HG03280 (cell line): ENCODE measurements at regions not wholly inside any gene's neighbourhood (a gene's known extent, or its start where the extent isn't known, plus 50 kb on each side); places are given as distances from the start of the nearest gene placed in this dataset.

ENCODE experiments used
- ATAC-seq: cut with Tn5 transposase; IDR thresholded peaks from one replicate; pipeline ENCODE4 v1.9.1; 2021; ENCODE audit warnings: mild to moderate bottlenecking, moderate library complexity; ENCODE audit not compliant: unreplicated experiment

DNA sequence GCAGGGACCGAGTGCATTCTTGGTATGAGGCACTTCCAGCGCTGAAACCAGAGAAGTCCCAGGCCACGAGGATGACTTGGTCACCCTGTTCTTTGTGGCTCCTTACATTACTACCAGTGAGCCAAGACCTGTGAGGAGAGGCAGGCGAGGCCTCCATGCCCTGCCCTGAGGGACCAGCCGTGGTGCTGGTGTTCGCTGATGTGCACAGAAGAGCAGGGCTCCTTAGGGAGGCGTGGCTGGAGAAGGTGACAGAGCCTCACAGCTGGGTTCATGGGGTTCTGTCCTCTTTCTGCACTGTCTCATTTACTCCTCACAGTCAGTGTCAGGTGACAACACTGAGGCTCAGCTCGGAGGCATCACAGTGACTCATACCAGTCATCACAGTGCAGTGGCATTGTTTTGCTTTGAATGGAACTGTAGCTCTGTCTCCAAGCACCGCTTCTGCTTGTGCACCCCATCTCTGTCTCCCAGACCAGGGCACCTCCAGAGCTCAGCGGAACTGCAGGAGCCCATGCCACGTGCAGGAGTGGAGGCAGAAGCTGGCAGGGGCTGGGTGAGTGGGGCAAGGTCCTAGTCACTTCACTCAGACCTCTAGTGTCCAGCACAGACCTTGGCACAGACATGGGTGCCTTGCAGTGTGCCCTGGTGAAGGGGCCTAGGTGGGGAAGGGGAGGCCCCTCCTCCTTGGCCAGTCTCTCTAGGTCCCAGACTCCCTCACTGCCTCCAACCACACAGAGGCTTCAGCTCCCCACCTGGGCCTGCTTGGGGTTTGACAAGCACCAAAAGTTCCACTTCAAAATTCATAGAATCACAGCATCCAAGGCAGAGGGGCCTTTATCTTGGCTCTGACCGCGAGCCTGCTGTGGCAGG lies 310.9 kb downstream of the MATN1 start:
- ATAC-seq = no peak

DNA sequence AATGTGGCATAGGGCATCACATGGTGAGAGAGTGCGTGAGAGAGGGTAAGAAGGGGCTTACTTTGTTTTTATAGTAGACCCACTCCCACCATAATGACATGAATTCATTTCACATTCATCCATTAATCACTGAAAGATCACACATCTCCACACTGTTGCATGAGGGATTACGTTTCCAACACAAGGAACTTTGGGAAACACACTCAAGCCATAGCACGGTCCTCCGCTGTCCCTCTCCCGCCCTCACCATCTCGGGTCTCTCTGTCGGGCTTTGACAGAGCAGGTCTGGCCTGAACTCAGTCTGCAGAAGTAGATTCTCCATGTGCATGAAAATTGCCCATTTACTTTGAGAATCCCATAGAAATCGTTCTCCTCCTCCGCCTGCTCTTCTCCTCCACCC lies 312.2 kb downstream of the MATN1 start:
- ATAC-seq = no peak

DNA sequence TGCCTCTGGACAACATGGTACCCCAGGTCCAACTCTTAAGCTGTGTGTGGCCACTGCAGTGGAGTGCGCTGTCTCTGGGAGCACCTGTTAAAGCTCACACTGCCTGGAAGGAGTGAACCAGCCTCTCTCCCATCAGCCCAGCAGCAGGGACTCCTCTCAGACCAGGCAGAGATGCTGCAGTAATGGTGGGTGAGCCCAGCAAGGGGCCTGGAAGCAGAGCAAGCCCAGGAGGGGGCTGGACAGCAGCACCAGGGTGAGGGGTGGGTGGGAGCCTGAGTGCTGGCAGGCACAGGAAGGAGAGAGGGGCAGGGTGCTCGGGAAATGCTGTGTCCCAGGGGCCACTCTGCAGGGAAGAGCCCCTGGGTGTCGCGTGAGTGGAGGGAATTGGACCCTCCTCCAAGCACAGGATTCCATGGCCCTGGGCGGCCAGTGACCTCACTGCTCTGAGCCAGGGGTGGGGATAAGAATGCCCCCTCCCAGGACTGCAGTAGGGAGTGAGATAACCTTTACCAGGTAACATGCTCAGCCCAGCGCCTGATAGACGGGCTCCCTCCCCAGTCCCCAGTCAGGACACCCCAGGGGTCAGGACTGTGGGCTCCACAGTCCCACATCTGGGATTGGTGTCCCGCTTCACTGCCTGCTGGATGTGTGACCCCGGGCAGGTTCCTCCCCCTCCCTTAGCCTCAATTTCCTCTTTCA lies 313.1 kb downstream of the MATN1 start:
- no peak for ATAC-seq

DNA sequence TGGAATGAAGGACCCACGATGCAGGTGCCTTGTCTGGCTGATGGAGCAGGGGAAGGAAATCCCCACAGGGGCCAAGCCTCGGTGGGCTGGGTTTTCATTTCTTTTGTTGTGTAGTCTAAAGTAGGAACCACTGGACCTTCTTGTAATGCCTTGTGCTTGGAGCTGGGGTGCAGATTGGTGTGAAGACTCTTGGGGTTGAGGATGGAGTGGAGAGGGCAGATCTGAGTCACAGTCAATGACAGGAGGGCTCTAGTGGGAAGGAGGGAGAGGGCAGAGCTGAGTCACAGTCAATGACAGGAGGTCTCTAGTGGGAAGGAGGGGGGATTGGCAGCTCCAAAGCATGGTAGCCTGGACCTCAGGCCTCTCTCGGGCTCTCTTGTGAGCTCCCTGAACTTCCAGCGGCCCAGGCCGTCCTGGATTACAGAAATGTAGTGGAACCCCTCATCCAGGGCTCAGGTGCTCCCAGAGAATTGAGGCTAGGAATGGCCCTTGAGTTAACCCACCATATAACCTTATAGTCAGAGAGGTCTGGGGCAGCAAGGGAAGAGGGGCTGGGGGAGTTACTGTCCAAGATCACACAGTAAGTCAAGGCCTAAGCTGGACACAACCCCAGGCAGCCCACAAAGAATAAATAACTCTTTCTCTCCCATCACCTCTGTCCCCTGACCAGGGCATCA lies 313.8 kb downstream of the MATN1 start:
- no peak for ATAC-seq

DNA sequence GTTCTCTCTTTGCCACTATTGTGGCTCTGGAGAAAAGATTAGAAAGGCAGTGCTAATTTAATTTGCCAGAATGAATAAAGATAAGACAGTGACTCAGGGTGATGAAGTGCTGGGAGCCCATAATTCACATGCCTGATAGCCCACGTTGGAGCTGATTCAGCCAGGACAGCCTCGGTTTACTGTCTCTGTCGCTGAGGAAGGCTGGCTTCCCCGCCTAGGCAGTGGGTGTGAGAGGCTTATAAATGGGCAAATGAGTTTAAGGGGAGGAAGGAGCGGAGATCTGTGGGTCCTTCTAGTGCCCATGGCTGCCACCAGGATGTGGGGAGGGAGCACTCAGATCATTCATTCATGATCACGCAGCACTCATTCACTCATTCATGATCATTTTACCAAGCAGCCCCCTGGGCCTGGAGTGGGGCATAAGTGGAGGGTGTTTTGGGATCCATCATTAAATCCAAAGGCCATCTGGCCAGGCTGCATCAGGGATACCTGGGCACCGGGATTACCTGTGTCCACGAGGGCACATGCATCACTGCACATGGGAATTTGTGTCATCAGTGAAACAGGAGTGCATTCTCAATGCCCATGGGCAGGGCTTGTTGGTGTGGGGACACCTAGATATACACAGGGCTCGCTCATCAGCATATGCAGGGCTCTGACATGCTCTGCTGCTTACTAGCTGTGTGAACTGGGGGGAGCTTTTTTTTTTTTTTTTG lies 315.4 kb downstream of the MATN1 start:
- ATAC-seq = no peak

DNA sequence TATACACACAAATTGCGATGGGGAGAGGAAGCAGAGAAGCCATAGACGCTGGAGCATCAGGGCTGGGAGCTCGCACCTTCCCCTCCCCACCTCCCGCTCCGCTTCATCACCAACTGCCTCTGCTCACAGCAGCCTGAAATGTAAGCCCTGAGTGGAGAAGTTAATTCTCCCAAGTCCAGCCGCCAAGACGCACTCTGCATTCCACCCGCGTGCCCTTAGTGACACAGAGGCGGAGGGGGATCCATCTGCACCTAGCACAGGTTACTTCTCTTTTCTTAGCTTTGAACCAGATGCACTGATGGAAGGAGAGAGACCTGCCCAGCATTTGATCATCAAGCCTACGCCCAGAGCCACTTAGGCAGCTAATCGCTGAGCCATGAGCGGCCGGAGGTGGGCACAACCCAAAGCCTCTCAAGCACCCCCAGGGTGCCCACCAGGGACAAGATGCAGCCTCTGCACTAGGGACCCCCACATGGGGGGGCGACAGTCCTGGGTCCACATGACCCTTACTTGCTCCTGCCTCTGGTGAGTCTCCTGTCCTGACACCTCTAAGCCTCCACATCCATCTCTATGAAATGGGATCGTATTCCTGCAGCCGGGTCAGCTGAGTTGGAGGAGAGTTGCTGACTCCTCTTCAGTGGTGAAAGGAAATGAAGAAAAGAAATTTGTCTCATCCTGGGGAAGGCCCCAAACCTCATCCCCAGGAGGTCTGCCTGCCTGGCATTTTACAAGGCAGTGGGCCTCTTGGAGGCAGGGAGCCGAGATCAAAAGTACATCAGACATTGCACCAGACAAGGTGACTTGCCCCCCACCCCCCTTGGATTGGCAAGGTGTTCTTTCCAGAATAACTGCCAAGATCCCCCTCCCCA lies 316.2 kb downstream of the MATN1 start:
- no peak for ATAC-seq

DNA sequence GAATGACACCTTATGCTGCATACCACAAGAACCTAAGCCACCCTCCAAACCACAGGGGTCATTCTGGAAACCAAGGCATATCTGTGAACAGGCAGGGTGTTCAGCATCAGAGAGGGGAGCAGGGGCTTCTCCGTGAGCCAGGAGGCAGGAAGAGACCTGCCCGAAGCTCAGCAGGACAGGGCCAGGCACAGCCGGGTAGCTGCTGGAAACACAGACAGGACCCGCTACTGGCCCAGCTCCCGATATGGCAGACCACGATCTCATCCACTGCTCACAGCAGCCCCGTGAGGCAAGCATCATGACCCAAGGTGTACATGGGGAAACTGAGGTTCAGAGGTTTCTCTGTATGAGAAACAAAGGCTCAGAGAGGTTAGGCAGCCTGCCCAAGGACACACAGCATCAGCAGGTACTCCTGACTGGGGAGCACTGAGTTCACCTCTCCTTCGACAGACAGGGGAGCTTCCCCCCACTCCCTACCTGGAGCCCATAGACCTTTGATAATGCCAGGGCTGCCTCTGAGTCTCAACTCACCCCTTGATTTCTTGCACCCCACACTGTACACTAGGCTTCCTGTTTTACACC lies 317.7 kb downstream of the MATN1 start:
- no peak for ATAC-seq

DNA sequence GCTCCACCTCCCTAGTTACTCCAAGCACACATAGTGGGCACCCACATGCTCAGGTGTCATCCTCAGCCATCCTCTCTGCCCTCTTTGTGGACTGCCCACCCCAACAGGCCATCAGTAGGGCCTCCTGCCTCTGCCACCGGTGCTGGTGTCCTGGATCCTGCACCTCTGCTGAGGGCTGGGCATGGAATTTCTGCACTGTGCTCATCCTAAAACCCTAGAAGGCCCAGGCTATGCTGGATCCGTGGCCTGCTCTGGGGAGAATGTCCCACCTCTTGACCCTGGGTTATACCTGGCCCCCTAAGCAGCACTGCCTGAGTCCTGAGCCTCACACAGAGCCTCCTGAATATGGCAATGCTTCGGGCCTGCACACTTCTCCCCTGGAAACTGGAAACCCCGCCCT lies 318.3 kb downstream of the MATN1 start:
- no peak for ATAC-seq

DNA sequence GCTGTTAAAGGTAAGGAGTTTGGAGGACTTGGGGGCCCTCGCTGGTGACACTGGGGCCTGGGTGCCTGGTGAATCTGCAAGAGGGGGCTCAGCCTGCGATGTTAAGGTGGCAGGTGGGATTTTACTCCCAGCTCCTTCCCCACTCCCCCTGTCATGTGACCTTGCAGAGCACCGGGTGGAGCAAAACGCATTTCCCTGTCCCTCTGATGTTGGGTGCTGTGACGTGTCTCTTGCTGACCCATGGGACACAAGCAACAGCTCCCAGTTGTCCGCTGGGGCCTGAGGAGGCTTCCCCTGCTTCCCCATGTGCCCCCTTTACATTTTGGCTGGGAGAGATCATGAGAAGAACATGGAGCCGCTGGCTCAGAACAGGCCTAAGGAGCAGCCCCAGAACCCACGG lies 319.0 kb downstream of the MATN1 start:
- no peak for ATAC-seq

DNA sequence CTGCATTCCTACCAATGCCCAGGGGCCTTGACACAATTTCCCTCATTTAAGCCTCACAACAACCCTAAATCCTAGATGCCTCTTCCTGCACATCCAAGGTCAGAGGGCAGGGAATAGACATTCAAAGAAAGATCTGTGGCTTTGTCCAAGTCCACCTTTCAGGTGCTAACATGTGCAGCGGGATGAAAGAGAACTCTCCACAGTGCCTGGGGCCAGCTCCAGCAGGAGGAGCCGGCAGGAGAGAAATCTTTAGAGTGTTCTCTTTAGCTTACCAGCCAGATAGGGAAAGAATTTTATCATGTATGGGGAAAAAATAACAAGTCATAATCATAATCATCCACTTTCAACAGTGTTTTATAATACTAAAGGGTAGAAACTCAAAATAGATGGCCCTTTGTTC lies 319.7 kb downstream of the MATN1 start:
- ATAC-seq = no peak

DNA sequence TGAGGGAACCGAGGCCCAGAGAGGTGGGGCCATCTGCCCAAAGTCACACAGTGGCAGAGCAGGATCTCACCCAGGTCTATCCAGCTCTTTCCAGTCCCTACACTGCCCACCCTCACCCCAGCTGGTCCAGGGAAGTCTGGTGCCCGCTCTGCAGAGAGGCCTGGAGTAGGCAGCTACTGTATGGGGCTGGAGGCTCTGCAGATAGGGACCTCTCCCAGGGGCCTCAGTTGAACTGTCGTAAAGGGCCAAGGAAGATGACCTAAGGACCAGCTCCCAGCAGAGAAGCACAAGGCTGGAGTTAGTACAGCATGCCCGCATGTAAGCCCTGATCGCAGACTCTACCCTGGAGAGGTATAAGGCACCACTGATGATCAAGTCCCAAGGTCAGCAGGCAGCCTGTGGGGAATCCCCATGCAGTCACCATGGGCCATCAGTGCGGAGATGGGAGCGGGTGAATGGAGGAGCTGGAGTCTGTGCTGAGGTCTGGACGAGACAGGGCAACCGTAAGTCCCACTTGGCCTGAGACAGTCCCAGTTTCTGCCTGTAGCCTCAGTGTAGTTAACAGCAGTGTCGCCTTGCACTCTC lies 320.2 kb downstream of the MATN1 start:
- ATAC-seq = no peak

DNA sequence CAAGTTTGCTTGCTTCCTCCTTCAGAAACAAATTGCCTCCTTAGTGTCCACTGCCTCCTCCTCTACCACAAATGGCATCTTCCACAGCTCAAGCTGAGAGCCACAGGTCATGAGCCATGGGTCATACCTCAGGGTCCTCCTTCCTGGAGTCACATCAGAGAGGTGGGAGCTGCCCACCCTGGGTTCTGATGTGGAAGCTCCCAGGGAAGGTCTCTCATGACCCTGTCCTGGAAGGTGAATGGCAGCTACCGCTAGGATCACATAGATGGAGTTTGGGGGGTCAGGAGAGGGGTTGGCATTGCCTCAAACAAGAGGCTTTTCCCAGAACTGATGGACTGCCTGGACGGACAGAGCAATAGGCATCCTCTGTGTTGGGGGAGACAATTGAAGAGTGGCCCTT lies 321.4 kb downstream of the MATN1 start:
- ATAC-seq = no peak

DNA sequence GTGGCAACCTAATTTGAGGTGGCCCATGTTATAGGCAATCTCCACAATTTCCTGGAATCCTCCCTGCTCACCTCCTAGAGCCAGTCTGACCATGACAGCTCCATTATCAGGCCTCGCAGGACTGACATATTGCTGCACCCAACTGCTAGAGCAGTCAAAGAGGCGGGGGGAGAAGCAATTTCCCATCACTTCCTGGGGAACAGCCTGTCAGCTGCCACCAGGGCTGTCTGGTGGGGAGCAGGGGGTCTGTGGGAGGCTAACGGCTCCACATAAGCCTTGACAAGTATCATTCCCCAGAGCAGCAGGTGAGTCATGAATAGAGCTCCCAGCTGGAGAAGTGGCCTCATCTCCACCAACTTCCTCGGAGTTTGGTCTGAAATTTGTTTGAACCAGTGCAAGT lies 322.9 kb downstream of the MATN1 start:
- ATAC-seq = no peak

DNA sequence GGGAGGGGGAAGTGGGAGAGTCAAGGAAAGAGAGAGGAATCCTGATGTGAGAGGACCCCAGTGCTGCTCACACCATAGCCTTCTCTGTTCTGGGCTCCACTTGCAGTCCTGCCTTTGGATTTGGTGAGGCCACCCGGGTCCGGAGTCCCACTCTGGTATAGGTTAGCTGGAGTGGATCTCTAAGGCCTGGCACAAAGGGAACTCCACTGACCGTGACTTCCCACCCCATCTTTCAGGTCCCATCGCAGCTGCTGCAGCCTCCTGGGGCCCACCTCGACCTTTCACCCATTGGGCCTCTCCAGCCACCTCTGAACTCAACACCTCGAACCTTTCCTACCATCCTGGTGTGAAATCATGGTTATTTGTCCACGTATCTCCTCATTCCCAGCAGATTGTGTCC lies 324.4 kb downstream of the MATN1 start:
- ATAC-seq = no peak

DNA sequence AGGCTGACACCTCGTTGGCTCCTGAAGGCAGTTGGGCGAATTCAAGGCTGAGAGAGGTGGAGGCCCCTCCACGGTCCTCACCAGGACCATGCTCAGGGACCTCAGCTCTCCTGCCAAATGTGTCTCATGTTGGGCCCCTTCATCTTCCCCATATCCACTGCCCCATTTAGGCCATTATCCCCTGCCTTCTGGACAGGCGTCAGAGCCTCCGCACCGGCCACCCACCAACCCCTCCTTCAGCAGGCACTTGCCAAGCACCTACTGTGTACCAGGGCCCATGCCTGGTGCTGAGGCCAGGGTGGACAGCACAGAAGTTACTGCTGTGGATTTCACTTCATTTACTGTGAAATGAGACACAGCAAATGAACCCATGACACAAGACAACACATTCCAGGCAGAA lies 325.8 kb downstream of the MATN1 start:
- no peak for ATAC-seq

DNA sequence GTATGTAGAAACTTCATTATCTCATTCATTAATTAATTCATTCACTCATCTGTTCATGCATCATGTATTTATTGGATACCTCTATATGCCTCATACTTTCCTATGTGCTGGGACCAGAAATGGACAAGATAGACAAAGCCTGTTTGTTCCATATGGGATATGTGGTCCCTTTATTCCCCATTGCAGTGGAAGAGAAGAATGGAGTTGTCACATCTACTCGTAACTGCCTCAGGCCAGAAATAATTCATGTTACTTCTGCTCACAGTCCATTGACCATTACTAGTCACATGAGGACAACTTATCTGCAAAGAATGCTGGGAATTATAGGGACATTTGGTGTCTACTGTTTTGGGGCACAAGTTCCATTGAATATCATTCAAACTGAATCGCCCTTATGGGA lies 327.8 kb downstream of the MATN1 start:
- ATAC-seq = no peak

DNA sequence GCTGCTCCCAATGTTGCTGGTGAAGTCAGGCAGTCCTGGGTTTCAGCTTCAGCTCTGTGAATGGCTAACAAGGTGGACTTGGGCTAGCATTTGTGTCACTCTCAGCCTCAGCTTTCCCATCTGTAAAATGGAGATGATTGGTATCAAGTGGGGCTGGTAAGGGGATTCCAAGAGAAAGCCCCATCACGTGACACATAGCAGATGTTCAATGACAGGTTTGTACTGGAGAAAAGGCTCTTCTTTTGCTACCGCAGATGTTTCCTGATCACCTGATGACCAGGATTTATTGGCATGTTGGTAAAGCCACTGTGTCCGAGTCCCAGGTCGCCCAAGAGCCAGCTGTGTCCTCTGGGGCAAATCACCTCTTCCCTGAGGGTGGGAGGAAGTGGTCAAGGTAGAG lies 335.0 kb downstream of the MATN1 start:
- no peak for ATAC-seq

DNA sequence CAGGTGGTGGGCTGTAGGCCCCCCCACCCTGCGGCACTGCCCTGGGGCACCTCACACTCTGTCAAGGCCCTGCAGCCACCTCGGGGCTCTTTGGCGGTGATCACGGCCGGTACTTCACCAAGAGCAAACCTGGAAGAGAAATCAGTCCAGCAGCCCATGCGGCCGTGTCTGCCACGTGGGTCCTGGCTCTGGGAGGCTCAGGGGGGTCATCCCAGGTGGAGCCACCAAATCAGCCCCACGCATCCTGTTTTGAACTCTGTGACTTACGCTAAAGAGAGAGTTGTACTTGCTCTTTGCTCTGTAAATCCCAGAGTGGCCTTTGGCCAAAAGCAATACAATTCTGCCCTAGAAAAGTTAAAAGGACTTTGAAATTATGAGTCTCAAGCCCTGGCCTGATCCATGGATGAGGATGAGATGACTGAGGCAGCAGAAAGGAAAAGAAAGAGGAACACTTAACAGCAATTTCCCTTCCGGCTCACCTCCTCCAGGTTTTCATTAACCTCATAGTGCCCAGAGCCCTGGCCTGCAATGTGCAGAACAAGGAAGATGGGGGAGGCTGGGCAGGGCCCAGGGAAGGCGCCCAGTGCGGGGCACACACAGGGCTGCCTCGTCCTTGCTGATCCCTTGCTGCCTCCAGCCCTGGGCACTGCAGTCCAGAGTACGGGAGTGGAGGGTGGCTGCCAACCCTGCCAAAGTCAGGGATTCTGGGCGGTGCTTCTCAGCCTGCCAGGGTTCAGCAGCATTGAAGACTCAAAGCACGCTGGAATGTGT lies 337.0 kb downstream of the MATN1 start:
- no peak for ATAC-seq
